NCI-H82 treated with DMSO at 0.1 percent for 48 hours (cell line): ENCODE measurements at regions not wholly inside any gene's neighbourhood (a gene's known extent, or its start where the extent isn't known, plus 50 kb on each side); places are given as distances from the start of the nearest gene placed in this dataset.

Experiments
- DNase-seq: peaks from one replicate; lab custom pipeline; 2025; ENCODE audit not compliant: unreplicated experiment; lab: John Stamatoyannopoulos, UW

GRCh38 chr2:188848887-188849435 lies 125.2 kb upstream of the COL3A1 start:
- DNase-seq: no peak

- no peak for DNase-seq
These were observed 123.4 kb upstream of the COL3A1 start for GRCh38 chr2:188850786-188851185.

- DNase-seq: no peak
These were observed 122.9 kb upstream of the COL3A1 start for GRCh38 chr2:188851311-188851710.

- no peak for DNase-seq
These were observed 122.3 kb upstream of the COL3A1 start for GRCh38 chr2:188851826-188852225.

GRCh38 chr2:188852772-188853171 lies 121.4 kb upstream of the COL3A1 start:
- no peak for DNase-seq

GRCh38 chr2:188853307-188853706 lies 120.9 kb upstream of the COL3A1 start:
- DNase-seq: no peak

GRCh38 chr2:188865681-188866080 lies 108.5 kb upstream of the COL3A1 start:
- DNase-seq: no peak

GRCh38 chr2:188869550-188869949 lies 104.6 kb upstream of the COL3A1 start:
- DNase-seq: no peak

- no peak for DNase-seq
These were observed 103.9 kb upstream of the COL3A1 start for GRCh38 chr2:188870289-188870688.

GRCh38 chr2:188875104-188875503 lies 99.1 kb upstream of the COL3A1 start:
- no peak for DNase-seq

GRCh38 chr2:188878716-188879115 lies 95.5 kb upstream of the COL3A1 start:
- no peak for DNase-seq

GRCh38 chr2:188880740-188881139 lies 93.4 kb upstream of the COL3A1 start:
- DNase-seq: no peak

GRCh38 chr2:188881434-188881833 lies 92.7 kb upstream of the COL3A1 start:
- no peak for DNase-seq

GRCh38 chr2:188884046-188884445 lies 90.1 kb upstream of the COL3A1 start:
- DNase-seq: no peak

- DNase-seq: no peak
These were observed 89.7 kb upstream of the COL3A1 start for GRCh38 chr2:188884517-188884916.

GRCh38 chr2:188889187-188889586 lies 85.0 kb upstream of the COL3A1 start:
- DNase-seq: no peak

GRCh38 chr2:188890755-188891154 lies 83.4 kb upstream of the COL3A1 start:
- no peak for DNase-seq

- DNase-seq: no peak
These were observed 81.5 kb upstream of the COL3A1 start for GRCh38 chr2:188892636-188893035.

GRCh38 chr2:188893972-188894371 lies 80.2 kb upstream of the COL3A1 start:
- no peak for DNase-seq

GRCh38 chr2:188894979-188895378 lies 79.2 kb upstream of the COL3A1 start:
- DNase-seq: no peak

- DNase-seq: no peak
These were observed 77.1 kb upstream of the COL3A1 start for GRCh38 chr2:188897096-188897495.

GRCh38 chr2:188898261-188898660 lies 75.9 kb upstream of the COL3A1 start:
- DNase-seq: no peak

GRCh38 chr2:188902901-188903491 lies 71.2 kb upstream of the COL3A1 start:
- DNase-seq: no peak
